Coronary artery (tissue), 2 donors: ENCODE measurements at regions not wholly inside any gene's neighbourhood (a gene's known extent, or its start where the extent isn't known, plus 50 kb on each side); places are given as distances from the start of the nearest gene placed in this dataset.

Source experiments
- DNase-seq: peaks from one replicate; pipeline ENCODE4 v3.0.0-alpha.2; 2017; ENCODE audit warnings: low spot score
- H3K27ac ChIP-seq, 2 donors: fragments of 200-600 bp; sonication (generic); one replicate each; pipeline ENCODE4 v1.5.1; 2016 to 2019
- H3K4me3 ChIP-seq: fragments of 200-600 bp; sonication (generic); 2 replicates; pipeline ENCODE4 v1.5.1; 2016; ENCODE audit warnings: mild to moderate bottlenecking, moderate library complexity
- CTCF ChIP-seq: fragments of 200-600 bp; sonication (generic); IDR thresholded peaks from one replicate; pipeline ENCODE4 v1.5.1; 2019; ENCODE audit warnings: antibody characterized with exemption

GRCh38 chr13:107649079-107649478, 566.3 kb downstream of the LIG4 start:
- no peak overlapping the region for H3K4me3 ChIP-seq
- no peak for TF ChIP-seq CTCF
- no peak overlapping the region for H3K27ac ChIP-seq
- no peak for DNase-seq

GRCh38 chr13:107644136-107644535, 571.2 kb downstream of the LIG4 start:
- TF ChIP-seq CTCF: no peak
- no peak overlapping the region for H3K4me3 ChIP-seq
- H3K27ac ChIP-seq: no peak overlapping the region
- no peak for DNase-seq

- TF ChIP-seq CTCF: no peak
These were observed 571.7 kb downstream of the LIG4 start for GRCh38 chr13:107643615-107644014.

DNA sequence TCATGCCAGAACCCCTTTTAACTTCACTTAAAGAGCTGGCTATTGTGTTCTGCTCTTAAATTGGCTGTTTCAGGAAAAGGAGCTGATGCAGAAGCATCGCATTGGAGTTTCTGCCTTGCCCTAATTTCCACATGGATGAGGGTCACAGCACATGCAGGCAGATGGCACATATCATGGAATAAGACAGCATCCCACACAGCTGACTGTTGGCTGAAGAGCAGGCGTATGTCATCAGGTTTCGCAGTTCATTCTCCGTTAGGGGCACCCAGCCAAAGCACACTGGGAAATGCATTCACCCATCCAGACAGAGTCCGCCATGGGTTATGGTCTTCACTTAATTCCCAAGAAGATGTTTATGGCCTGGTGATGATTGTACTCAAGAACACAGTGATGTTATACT, 572.5 kb downstream of the LIG4 start:
- Histone ChIP-seq H3K4me3 (no peak overlapping the region), H3K27ac (no peak overlapping the region)
- no peak for TF ChIP-seq CTCF
- DNase-seq: no peak

More at GRCh38 chr13:107643615-107644014, 571.7 kb downstream of the LIG4 start:
- DNase-seq: no peak
- no peak overlapping the region for H3K4me3 ChIP-seq
- H3K27ac ChIP-seq: no peak overlapping the region

GRCh38 chr13:107641574-107641973, 573.8 kb downstream of the LIG4 start:
- TF ChIP-seq CTCF: no peak
- DNase-seq: no peak
- Histone ChIP-seq H3K4me3 (no peak overlapping the region), H3K27ac (no peak overlapping the region)

- DNase-seq: no peak
- TF ChIP-seq CTCF: no peak
- no peak overlapping the region for H3K4me3 ChIP-seq
- no peak overlapping the region for H3K27ac ChIP-seq
These were observed 589.7 kb downstream of the LIG4 start for GRCh38 chr13:107625648-107626047.

- no peak overlapping the region for H3K4me3 ChIP-seq
- DNase-seq: no peak
- no peak for TF ChIP-seq CTCF
- H3K27ac ChIP-seq: no peak overlapping the region
These were observed 597.8 kb downstream of the LIG4 start for GRCh38 chr13:107617527-107617926.
